SH-SY5Y (cell line): ENCODE measurements at regions not wholly inside any gene's neighbourhood (a gene's known extent, or its start where the extent isn't known, plus 50 kb on each side); places are given as distances from the start of the nearest gene placed in this dataset.

Source experiments
- GATA2 ChIP-seq: IDR thresholded peaks from 2 replicates; pipeline ENCODE4 v1.6.1; 2011; ENCODE audit warnings: mild to moderate bottlenecking, low read depth, low read length
- GATA3 ChIP-seq: IDR thresholded peaks from 2 replicates; pipeline ENCODE4 v1.6.1; 2011; ENCODE audit warnings: low read depth, mild to moderate bottlenecking, low read length, moderate library complexity

- TF ChIP-seq GATA2 (no peak), GATA3 (no peak)
These were observed 186.5 kb downstream of the KLF13 start for GRCh38 chr15:31513178-31513577.
